ENCODE measurements at regions not wholly inside any gene's neighbourhood (a gene's known extent, or its start where the extent isn't known, plus 50 kb on each side); places are given as distances from the start of the nearest gene placed in this dataset.

DNA sequence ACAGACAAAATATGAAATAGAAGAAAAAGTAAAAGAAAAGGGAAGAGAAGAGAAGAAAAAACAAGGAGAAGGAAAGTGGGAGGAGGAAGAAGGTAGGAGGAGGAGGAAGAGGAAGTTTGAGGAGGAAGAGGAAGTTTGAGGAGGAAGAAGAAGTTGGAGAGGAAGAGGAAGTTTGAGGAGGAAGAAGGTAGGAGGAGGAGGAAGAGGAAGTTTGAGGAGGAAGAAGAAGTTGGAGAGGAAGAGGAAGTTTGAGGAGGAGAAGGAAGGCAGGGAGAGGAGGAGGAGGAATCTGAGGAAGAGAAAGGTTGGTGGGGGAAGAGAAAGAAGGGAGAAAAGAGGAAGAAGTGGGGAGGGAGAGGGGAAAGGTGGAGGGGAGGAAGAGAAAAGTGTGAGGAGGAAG lies 169.2 kb upstream of the RORA start:
- Histone ChIP-seq H3K27me3 (no peaks in the 10 kb centered on the region), H3K9me3 (no peaks in the 10 kb centered on the region), H3K4me1 (peaks cover 0 to 8% (median 3%) of the 10 kb centered on the region in 4 donors), H3K27ac (no peak overlapping the region), H3K36me3 (no peaks in the 10 kb centered on the region), H3K4me3 (no peak overlapping the region)
- TF ChIP-seq POLR2A (IDR thresholded peaks at IDR 0.05): no peak
- TF ChIP-seq CTCF (IDR thresholded peaks at IDR 0.05): no peak
- no peak for TF ChIP-seq EP300 (IDR thresholded peaks at IDR 0.05)
- no peak for TF ChIP-seq POLR2AphosphoS5 (IDR thresholded peaks at IDR 0.05)
- DNase-seq: no peak
- intact Hi-C loops (cut with DNase I): no loop called here

- WGBS, 2 donors: 20 to 69% methylated on average over 5 of the region's 5 CpGs
- intact Hi-C loops (cut with DNase I): no loop called here
- no peaks in the 10 kb centered on the region for H3K36me3 ChIP-seq
- H3K9me3 ChIP-seq: no peaks in the 10 kb centered on the region
- TF ChIP-seq POLR2A (IDR thresholded peaks at IDR 0.05): no peak
- TF ChIP-seq CTCF (IDR thresholded peaks at IDR 0.05): no peak
- TF ChIP-seq POLR2AphosphoS5 (IDR thresholded peaks at IDR 0.05): no peak
- no peak overlapping the region for H3K4me3 ChIP-seq
- H3K27ac ChIP-seq: no peak overlapping the region
- H3K4me1 ChIP-seq: peaks cover 0 to 8% (median 3%) of the 10 kb centered on the region in 4 donors
- no peaks in the 10 kb centered on the region for H3K27me3 ChIP-seq
- no peak for DNase-seq
Observed at GRCh38 chr15:61396235-61396919, 167.3 kb upstream of the RORA start.

GRCh38 chr15:61393949-61394348 lies 164.8 kb upstream of the RORA start:
- intact Hi-C loops (cut with DNase I): no loop called here
- Histone ChIP-seq H3K27ac (peak overlapping the region in 1 of 4 donors; percentile 8), H3K36me3 (no peaks in the 10 kb centered on the region), H3K4me3 (no peak overlapping the region), H3K4me1 (peaks cover 0 to 8% (median 3%) of the 10 kb centered on the region in 4 donors), H3K27me3 (no peaks in the 10 kb centered on the region), H3K9me3 (no peaks in the 10 kb centered on the region)
- DNase-seq: no peak
- 32 to 52% methylated on average over 3 of the region's 3 CpGs for WGBS, 2 donors
- TF ChIP-seq POLR2AphosphoS5 (IDR thresholded peaks at IDR 0.05) (peak in 1 of 4 donors; percentile 12), POLR2A (IDR thresholded peaks at IDR 0.05) (no peak)

- H3K36me3 ChIP-seq: no peaks in the 10 kb centered on the region
- TF ChIP-seq CTCF (IDR thresholded peaks at IDR 0.05) (no peak), POLR2A (IDR thresholded peaks at IDR 0.05) (no peak), EP300 (IDR thresholded peaks at IDR 0.05) (no peak), POLR2AphosphoS5 (IDR thresholded peaks at IDR 0.05) (no peak)
- DNase-seq: no peak
- intact Hi-C loops (cut with DNase I): no loop called here
- 82 to 85% methylated on average over 3 of the region's 3 CpGs for WGBS, 2 donors
- no peak overlapping the region for H3K4me3 ChIP-seq
- peaks cover 0 to 8% (median 3%) of the 10 kb centered on the region in 4 donors for H3K4me1 ChIP-seq
- H3K27me3 ChIP-seq: no peaks in the 10 kb centered on the region
- H3K27ac ChIP-seq: peak overlapping the region in 1 of 4 donors; percentile 8
- H3K9me3 ChIP-seq: no peaks in the 10 kb centered on the region
Observed at GRCh38 chr15:61393524-61393923, 164.4 kb upstream of the RORA start.

- no peak for DNase-seq
- no peaks in the 10 kb centered on the region for H3K27me3 ChIP-seq
- TF ChIP-seq EP300 (IDR thresholded peaks at IDR 0.05) (no peak), CTCF (IDR thresholded peaks at IDR 0.05) (no peak), POLR2AphosphoS5 (IDR thresholded peaks at IDR 0.05) (no peak), POLR2A (IDR thresholded peaks at IDR 0.05) (no peak)
- H3K4me1 ChIP-seq: peaks cover 0 to 8% (median 3%) of the 10 kb centered on the region in 4 donors
- no peak overlapping the region for H3K4me3 ChIP-seq
- H3K36me3 ChIP-seq: no peaks in the 10 kb centered on the region
- H3K27ac ChIP-seq: no peak overlapping the region
- intact Hi-C loops (cut with DNase I): no loop called here
- H3K9me3 ChIP-seq: no peaks in the 10 kb centered on the region
Observed at GRCh38 chr15:61390138-61390537, 161.0 kb upstream of the RORA start.
